ENCODE measurements at regions not wholly inside any gene's neighbourhood (a gene's known extent, or its start where the extent isn't known, plus 50 kb on each side); places are given as distances from the start of the nearest gene placed in this dataset.
A peak's percentile ranks its signal among the peaks of the same experiment; 100 is the strongest.

GRCh38 chr1:25021591-25022215 lies 91.6 kb upstream of the RUNX3 start:
- H3K27ac Mint-ChIP-seq: peak overlapping the region; percentile 78 to 98 (median 96)
- Histone ChIP-seq H3K27ac (ENCODE audit: low read depth, low read length) (peak overlapping the region; percentile 89), H3K4me3 (ENCODE audit: low read length) (peak overlapping the region; percentile 31), H3K36me3 (ENCODE audit: control insufficient read depth in 2 of 3, insufficient read depth in 3 of 3, low read length in 3 of 3) (no peaks in the 10 kb centered on the region), H3K27me3 (ENCODE audit: control insufficient read depth in 2 of 2, insufficient read depth in 2 of 2, low read length in 2 of 2) (no peaks in the 10 kb centered on the region), H3K4me1 (ENCODE audit: control insufficient read depth in 2 of 2, insufficient read depth in 2 of 2, low read length in 2 of 2) (peaks cover 49 to 51% of the 10 kb centered on the region in 2 donors), H3K9me3 (ENCODE audit: control insufficient read depth in 2 of 3, low read length in 3 of 3) (no peaks in the 10 kb centered on the region)
- peaks cover 0 to 1% (median 0%) of the 10 kb centered on the region in 11 donors for H3K9me3 Mint-ChIP-seq
- POLR2A ChIA-PET: interaction anchor here (0.7 to 5.4 kb wide), 16 partner anchors 9 to 126 kb away, joined by 3 to 68 read pairs (median 8); partner anchors contain the start of gene RUNX3
- DNase-seq (peak in 1 of 9 donors; percentile 26), ATAC-seq (no peak)
- CTCF ChIA-PET: interaction anchor here (0.6 to 2.8 kb wide), 9 partner anchors 14 to 865 kb away, joined by 3 to 20 read pairs (median 5); no protein-coding TSS in a partner anchor
- H3K36me3 Mint-ChIP-seq: no peaks in the 10 kb centered on the region
- H3K4me3 Mint-ChIP-seq: peak overlapping the region in 4 of 10 donors; percentile 12 to 79 (median 60)
- H3K4me1 Mint-ChIP-seq: peaks cover 51 to 86% (median 63%) of the 10 kb centered on the region in 7 donors
- intact Hi-C loops (cut with micrococcal nuclease): loop anchor here (1.0 to 10.0 kb wide), 15 partner anchors 9 to 517 kb away; partner anchors contain the start of genes RCAN3 (in 1 of the 2) and RUNX3 (in 1 of the 2)
- H3K27me3 Mint-ChIP-seq: no peaks in the 10 kb centered on the region

DNA sequence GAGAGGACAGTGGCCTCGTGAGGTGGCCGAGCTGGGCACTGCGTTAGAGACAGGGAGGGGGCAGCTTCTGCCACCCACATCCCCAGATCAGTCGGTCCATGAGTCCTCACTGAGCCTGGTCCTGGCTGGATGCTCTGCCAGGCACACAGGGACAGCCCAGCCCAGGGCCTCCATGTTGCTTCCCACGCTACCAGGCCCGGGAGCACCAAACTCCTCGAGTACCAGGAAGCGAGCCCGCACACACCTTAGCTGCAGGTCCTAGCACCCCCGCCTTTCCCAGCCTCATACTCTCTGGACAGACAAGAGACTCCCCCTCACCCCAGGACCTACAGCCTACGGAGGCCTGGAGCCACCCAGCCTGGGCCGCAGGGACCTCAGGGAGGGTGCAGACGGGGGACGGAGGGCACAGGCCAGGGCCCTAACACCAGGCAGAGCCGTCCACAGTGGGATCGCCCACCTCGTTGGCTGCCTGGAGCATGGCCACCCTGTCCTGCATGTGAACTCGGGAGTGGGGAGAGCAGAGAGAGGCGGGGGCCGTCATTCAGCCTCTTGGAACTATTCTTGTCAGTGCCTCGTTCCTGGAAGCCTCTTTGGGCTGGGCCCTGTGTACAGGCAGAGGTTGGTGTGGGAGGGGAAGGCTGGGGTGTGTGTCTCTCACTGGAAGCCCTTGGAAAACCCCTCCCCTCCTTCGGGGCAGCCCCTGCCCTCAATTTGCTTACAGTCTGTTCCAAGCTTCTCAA lies 90.9 kb upstream of the RUNX3 start:
- Mint-ChIP-seq H3K27me3 (no peaks in the 10 kb centered on the region), H3K27ac (peak overlapping the region; percentile 78 to 98 (median 96)), H3K4me1 (peaks cover 49 to 84% (median 63%) of the 10 kb centered on the region in 7 donors), H3K9me3 (peaks cover 0 to 1% (median 0%) of the 10 kb centered on the region in 11 donors), H3K4me3 (peak overlapping the region in 3 of 10 donors; percentile 12 to 41 (median 40)), H3K36me3 (no peaks in the 10 kb centered on the region)
- POLR2A ChIA-PET: interaction anchor here (1.7 to 3.5 kb wide), 2 partner anchors 49 to 92 kb away, joined by 10 to 33 read pairs; no protein-coding TSS in a partner anchor
- peak overlapping the region; percentile 89 for H3K27ac ChIP-seq (ENCODE audit: low read depth, low read length)
- H3K36me3 ChIP-seq (ENCODE audit: control insufficient read depth in 2 of 3, insufficient read depth in 3 of 3, low read length in 3 of 3): no peaks in the 10 kb centered on the region
- CTCF ChIA-PET: interaction anchor here (0.6 kb wide), 1 partner anchor 866 kb away, joined by 5 read pairs; no protein-coding TSS in a partner anchor
- H3K4me1 ChIP-seq (ENCODE audit: control insufficient read depth in 2 of 2, insufficient read depth in 2 of 2, low read length in 2 of 2): peaks cover 46 to 51% of the 10 kb centered on the region in 2 donors
- H3K9me3 ChIP-seq (ENCODE audit: control insufficient read depth in 2 of 3, low read length in 3 of 3): no peaks in the 10 kb centered on the region
- ATAC-seq (no peak), DNase-seq (no peak)
- H3K4me3 ChIP-seq (ENCODE audit: low read length): no peak overlapping the region
- intact Hi-C loops (cut with micrococcal nuclease): loop anchor here (5.0 to 10.0 kb wide), 3 partner anchors 39 to 516 kb away; partner anchors contain the start of gene RCAN3 (in 1 of the 2)
- H3K27me3 ChIP-seq (ENCODE audit: control insufficient read depth in 2 of 2, insufficient read depth in 2 of 2, low read length in 2 of 2): no peaks in the 10 kb centered on the region

DNA sequence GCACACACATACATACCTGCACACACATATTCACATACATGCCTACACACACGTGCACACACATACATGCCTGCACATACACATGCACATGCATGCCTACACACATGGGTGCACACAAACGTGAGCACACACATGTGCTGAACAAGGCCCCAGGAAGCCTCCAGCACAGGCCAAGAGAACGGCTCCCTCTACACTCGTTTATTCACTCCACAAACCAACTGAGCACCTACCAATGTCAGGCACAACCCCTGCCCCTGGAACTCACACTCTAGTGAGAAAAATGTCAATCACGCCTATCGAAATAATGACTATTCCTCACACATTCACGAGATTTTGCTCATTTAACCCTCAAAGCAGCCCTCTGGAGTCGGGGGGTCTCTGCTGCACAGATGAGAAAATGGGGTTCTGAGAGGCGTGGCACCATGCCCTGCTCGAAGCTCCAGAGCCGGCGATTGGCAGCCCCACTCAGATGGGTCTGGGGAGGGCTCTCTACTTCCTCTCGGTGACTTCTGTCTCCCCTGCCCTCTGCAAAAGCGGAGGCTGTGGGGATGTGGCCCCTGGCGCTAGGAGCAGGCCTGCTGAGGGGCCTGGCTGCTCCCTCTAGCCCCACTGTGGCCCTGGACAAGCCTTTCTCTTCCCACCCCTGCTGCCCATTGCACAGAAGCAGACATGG lies 90.2 kb upstream of the RUNX3 start:
- H3K4me1 Mint-ChIP-seq: peaks cover 47 to 77% (median 58%) of the 10 kb centered on the region in 7 donors

GRCh38 chr1:25019337-25020172 lies 89.5 kb upstream of the RUNX3 start:
- Histone ChIP-seq H3K27ac (ENCODE audit: low read depth, low read length) (peak overlapping the region; percentile 89), H3K36me3 (ENCODE audit: control insufficient read depth in 2 of 3, insufficient read depth in 3 of 3, low read length in 3 of 3) (no peaks in the 10 kb centered on the region), H3K27me3 (ENCODE audit: control insufficient read depth in 2 of 2, insufficient read depth in 2 of 2, low read length in 2 of 2) (no peaks in the 10 kb centered on the region), H3K4me1 (ENCODE audit: control insufficient read depth in 2 of 2, insufficient read depth in 2 of 2, low read length in 2 of 2) (peaks cover 35 to 38% of the 10 kb centered on the region in 2 donors), H3K9me3 (ENCODE audit: control insufficient read depth in 2 of 3, low read length in 3 of 3) (no peaks in the 10 kb centered on the region), H3K4me3 (ENCODE audit: low read length) (no peak overlapping the region)
- ChIA-PET CTCF (no interaction called here), POLR2A (no interaction called here)
- Mint-ChIP-seq H3K27ac (peak overlapping the region; percentile 4 to 98 (median 94)), H3K36me3 (no peaks in the 10 kb centered on the region), H3K9me3 (peaks cover 0 to 1% (median 0%) of the 10 kb centered on the region in 11 donors), H3K4me1 (peaks cover 43 to 70% (median 51%) of the 10 kb centered on the region in 7 donors), H3K4me3 (peak overlapping the region in 2 of 10 donors; percentile 22 to 47), H3K27me3 (no peaks in the 10 kb centered on the region)
- intact Hi-C loops (cut with micrococcal nuclease): loop anchor here (5.0 to 10.0 kb wide), 3 partner anchors 37 to 515 kb away; partner anchors contain the start of gene RCAN3 (in 1 of the 2)
- DNase-seq (no peak), ATAC-seq (no peak)

More for the DNA sequence above, 90.2 kb upstream of the RUNX3 start:
- Histone ChIP-seq H3K27me3 (ENCODE audit: control insufficient read depth in 2 of 2, insufficient read depth in 2 of 2, low read length in 2 of 2) (no peaks in the 10 kb centered on the region), H3K36me3 (ENCODE audit: control insufficient read depth in 2 of 3, insufficient read depth in 3 of 3, low read length in 3 of 3) (no peaks in the 10 kb centered on the region), H3K4me3 (ENCODE audit: low read length) (no peak overlapping the region), H3K9me3 (ENCODE audit: control insufficient read depth in 2 of 3, low read length in 3 of 3) (no peaks in the 10 kb centered on the region), H3K4me1 (ENCODE audit: control insufficient read depth in 2 of 2, insufficient read depth in 2 of 2, low read length in 2 of 2) (peaks cover 43 to 45% of the 10 kb centered on the region in 2 donors), H3K27ac (ENCODE audit: low read depth, low read length) (peak overlapping the region; percentile 89)
- ATAC-seq: no peak
- no peaks in the 10 kb centered on the region for H3K27me3 Mint-ChIP-seq
- no peaks in the 10 kb centered on the region for H3K36me3 Mint-ChIP-seq
- no peak for DNase-seq
- peak overlapping the region in 2 of 10 donors; percentile 22 to 47 for H3K4me3 Mint-ChIP-seq
- H3K9me3 Mint-ChIP-seq: peaks cover 0 to 1% (median 0%) of the 10 kb centered on the region in 11 donors
- H3K27ac Mint-ChIP-seq: peak overlapping the region; percentile 79 to 98 (median 96)
- POLR2A ChIA-PET: no interaction called here
- CTCF ChIA-PET: no interaction called here
- intact Hi-C loops (cut with micrococcal nuclease): loop anchor here (5.0 to 10.0 kb wide), 3 partner anchors 38 to 516 kb away; partner anchors contain the start of gene RCAN3 (in 1 of the 2)

- peaks cover 0 to 1% (median 0%) of the 10 kb centered on the region in 11 donors for H3K9me3 Mint-ChIP-seq
- peak overlapping the region in 1 of 10 donors; percentile 8 for H3K4me3 Mint-ChIP-seq
These were observed 88.9 kb upstream of the RUNX3 start for GRCh38 chr1:25018943-25019336.

More at GRCh38 chr1:25018943-25019336, 88.9 kb upstream of the RUNX3 start:
- Histone ChIP-seq H3K27me3 (ENCODE audit: control insufficient read depth in 2 of 2, insufficient read depth in 2 of 2, low read length in 2 of 2) (no peaks in the 10 kb centered on the region), H3K4me3 (ENCODE audit: low read length) (no peak overlapping the region), H3K27ac (ENCODE audit: low read depth, low read length) (peak overlapping the region; percentile 9), H3K36me3 (ENCODE audit: control insufficient read depth in 2 of 3, insufficient read depth in 3 of 3, low read length in 3 of 3) (no peaks in the 10 kb centered on the region), H3K4me1 (ENCODE audit: control insufficient read depth in 2 of 2, insufficient read depth in 2 of 2, low read length in 2 of 2) (peaks cover 29 to 32% of the 10 kb centered on the region in 2 donors), H3K9me3 (ENCODE audit: control insufficient read depth in 2 of 3, low read length in 3 of 3) (no peaks in the 10 kb centered on the region)
- H3K27ac Mint-ChIP-seq: peak overlapping the region in 7 of 9 donors; percentile 46 to 98 (median 69)
- intact Hi-C loops (cut with micrococcal nuclease): no loop called here
- ATAC-seq: no peak
- ChIA-PET CTCF (no interaction called here), POLR2A (no interaction called here)
- no peaks in the 10 kb centered on the region for H3K27me3 Mint-ChIP-seq
- no peak for DNase-seq
- peaks cover 37 to 64% (median 47%) of the 10 kb centered on the region in 7 donors for H3K4me1 Mint-ChIP-seq
- H3K36me3 Mint-ChIP-seq: no peaks in the 10 kb centered on the region
